ENCODE measurements at regions not wholly inside any gene's neighbourhood (a gene's known extent, or its start where the extent isn't known, plus 50 kb on each side); places are given as distances from the start of the nearest gene placed in this dataset.

- TF ChIP-seq, protein P1, sequence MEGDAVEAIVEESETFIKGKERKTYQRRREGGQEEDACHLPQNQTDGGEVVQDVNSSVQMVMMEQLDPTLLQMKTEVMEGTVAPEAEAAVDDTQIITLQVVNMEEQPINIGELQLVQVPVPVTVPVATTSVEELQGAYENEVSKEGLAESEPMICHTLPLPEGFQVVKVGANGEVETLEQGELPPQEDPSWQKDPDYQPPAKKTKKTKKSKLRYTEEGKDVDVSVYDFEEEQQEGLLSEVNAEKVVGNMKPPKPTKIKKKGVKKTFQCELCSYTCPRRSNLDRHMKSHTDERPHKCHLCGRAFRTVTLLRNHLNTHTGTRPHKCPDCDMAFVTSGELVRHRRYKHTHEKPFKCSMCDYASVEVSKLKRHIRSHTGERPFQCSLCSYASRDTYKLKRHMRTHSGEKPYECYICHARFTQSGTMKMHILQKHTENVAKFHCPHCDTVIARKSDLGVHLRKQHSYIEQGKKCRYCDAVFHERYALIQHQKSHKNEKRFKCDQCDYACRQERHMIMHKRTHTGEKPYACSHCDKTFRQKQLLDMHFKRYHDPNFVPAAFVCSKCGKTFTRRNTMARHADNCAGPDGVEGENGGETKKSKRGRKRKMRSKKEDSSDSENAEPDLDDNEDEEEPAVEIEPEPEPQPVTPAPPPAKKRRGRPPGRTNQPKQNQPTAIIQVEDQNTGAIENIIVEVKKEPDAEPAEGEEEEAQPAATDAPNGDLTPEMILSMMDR (IDR thresholded peaks at IDR 0.05; ENCODE audit: insufficient read depth, low read depth, low read length) = no peak
- no peak for TF ChIP-seq EZH2 (IDR thresholded peaks at IDR 0.05; ENCODE audit: insufficient read depth, low read length)
Observed at GRCh38 chr5:38119836-38120235, 138.5 kb upstream of the EGFLAM start.
